ENCODE measurements at regions not wholly inside any gene's neighbourhood (a gene's known extent, or its start where the extent isn't known, plus 50 kb on each side); places are given as distances from the start of the nearest gene placed in this dataset.

DNA sequence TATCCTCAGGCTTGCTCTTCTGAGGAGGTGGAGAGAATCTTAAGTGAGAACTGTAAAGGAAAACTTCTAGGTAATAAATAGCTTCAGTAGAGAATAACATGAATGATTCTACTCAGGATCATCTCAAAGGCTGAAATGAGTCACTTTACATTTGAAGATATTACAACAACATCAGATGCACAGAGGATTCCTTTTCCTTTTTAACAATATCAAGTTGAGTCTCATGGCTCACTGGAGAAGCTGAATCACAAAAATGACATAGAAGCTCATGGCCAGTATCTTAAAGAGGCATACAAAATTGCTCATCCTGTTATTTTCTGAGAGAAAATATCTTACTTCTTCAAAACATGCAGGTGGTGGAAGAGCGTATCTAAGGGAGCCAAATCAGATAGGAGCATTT is 72.5 kb upstream of the EMCN start:
- TF ChIP-seq, protein P1, sequence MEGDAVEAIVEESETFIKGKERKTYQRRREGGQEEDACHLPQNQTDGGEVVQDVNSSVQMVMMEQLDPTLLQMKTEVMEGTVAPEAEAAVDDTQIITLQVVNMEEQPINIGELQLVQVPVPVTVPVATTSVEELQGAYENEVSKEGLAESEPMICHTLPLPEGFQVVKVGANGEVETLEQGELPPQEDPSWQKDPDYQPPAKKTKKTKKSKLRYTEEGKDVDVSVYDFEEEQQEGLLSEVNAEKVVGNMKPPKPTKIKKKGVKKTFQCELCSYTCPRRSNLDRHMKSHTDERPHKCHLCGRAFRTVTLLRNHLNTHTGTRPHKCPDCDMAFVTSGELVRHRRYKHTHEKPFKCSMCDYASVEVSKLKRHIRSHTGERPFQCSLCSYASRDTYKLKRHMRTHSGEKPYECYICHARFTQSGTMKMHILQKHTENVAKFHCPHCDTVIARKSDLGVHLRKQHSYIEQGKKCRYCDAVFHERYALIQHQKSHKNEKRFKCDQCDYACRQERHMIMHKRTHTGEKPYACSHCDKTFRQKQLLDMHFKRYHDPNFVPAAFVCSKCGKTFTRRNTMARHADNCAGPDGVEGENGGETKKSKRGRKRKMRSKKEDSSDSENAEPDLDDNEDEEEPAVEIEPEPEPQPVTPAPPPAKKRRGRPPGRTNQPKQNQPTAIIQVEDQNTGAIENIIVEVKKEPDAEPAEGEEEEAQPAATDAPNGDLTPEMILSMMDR (IDR thresholded peaks at IDR 0.05; ENCODE audit: poor library complexity), result no peak
- TF ChIP-seq EZH2 (IDR thresholded peaks at IDR 0.05; ENCODE audit: borderline replicate concordance), result no peak
- TF ChIP-seq EZH2phosphoT487 (IDR thresholded peaks at IDR 0.05; ENCODE audit: low read depth, severe bottlenecking, unreplicated experiment), result no peak
